H9 (cell line): ENCODE measurements at regions not wholly inside any gene's neighbourhood (a gene's known extent, or its start where the extent isn't known, plus 50 kb on each side); places are given as distances from the start of the nearest gene placed in this dataset.

Experiments
- DNase-seq: peaks from one replicate; pipeline ENCODE4 v3.0.0-alpha.2; 2017
- H2AFZ ChIP-seq: one replicate; pipeline ENCODE4 v1.6.1; 2013; ENCODE audit warnings: mild to moderate bottlenecking, low read length, control low read depth, moderate library complexity
- H2AK5ac ChIP-seq: 2 replicates; pipeline ENCODE4 v1.6.1; 2013; ENCODE audit warnings: low read length, control low read depth, mixed read lengths; ENCODE audit not compliant: insufficient read length
- H2BK120ac ChIP-seq: one replicate; pipeline ENCODE4 v1.6.1; 2013; ENCODE audit warnings: low read depth, mild to moderate bottlenecking, low read length, control low read depth, inconsistent platforms; ENCODE audit not compliant: poor library complexity, severe bottlenecking
- H2BK12ac ChIP-seq: 2 replicates; pipeline ENCODE4 v1.6.1; 2013; ENCODE audit warnings: low read length, control low read depth, mixed read lengths, low read depth; ENCODE audit not compliant: insufficient read length
- H2BK15ac ChIP-seq: 2 replicates; pipeline ENCODE4 v1.6.1; 2013; ENCODE audit warnings: low read depth, low read length, control low read depth
- H2BK20ac ChIP-seq: one replicate; pipeline ENCODE4 v1.6.1; 2013; ENCODE audit warnings: low read depth, mild to moderate bottlenecking, low read length, control low read depth, inconsistent platforms; ENCODE audit not compliant: poor library complexity, severe bottlenecking
- H2BK5ac ChIP-seq: 2 replicates; pipeline ENCODE4 v1.6.1; 2013; ENCODE audit warnings: low read length, control low read depth, mixed read lengths; ENCODE audit not compliant: insufficient read length
- H3K14ac ChIP-seq: 2 replicates; pipeline ENCODE4 v1.6.1; 2013; ENCODE audit warnings: low read length, control low read depth; ENCODE audit not compliant: insufficient read depth
- H3K18ac ChIP-seq: 2 replicates; pipeline ENCODE4 v1.6.1; 2013; ENCODE audit warnings: low read depth, mild to moderate bottlenecking, mixed read lengths, low read length, control low read depth; ENCODE audit not compliant: insufficient read length
- H3K23ac ChIP-seq: 2 replicates; pipeline ENCODE4 v1.6.1; 2013; ENCODE audit warnings: low read length, control low read depth, mixed read lengths, low read depth; ENCODE audit not compliant: insufficient read length
- H3K23me2 ChIP-seq: 2 replicates; pipeline ENCODE4 v1.6.1; 2013; ENCODE audit warnings: low read depth, mild to moderate bottlenecking, mixed read lengths, low read length, control low read depth; ENCODE audit not compliant: insufficient read length, poor library complexity, severe bottlenecking
- H3K27ac ChIP-seq: 2 replicates; pipeline ENCODE4 v1.5.1; 2013; ENCODE audit warnings: low read length, control low read depth, mixed read lengths, low read depth; ENCODE audit not compliant: insufficient read length
- H3K27me3 ChIP-seq: 2 replicates; pipeline ENCODE4 v1.6.1; 2013; ENCODE audit warnings: low read length, control low read depth, inconsistent platforms; ENCODE audit not compliant: insufficient read depth
- H3K4ac ChIP-seq: 2 replicates; pipeline ENCODE4 v1.6.1; 2013; ENCODE audit warnings: low read depth, mild to moderate bottlenecking, control low read depth, inconsistent platforms, low read length, moderate library complexity
- H3K4me1 ChIP-seq: 2 replicates; pipeline ENCODE4 v1.6.1; 2013; ENCODE audit warnings: low read length, control low read depth, inconsistent platforms; ENCODE audit not compliant: insufficient read depth
- H3K4me2 ChIP-seq: 2 replicates; pipeline ENCODE4 v1.6.1; 2013; ENCODE audit warnings: low read length, control low read depth, mixed read lengths; ENCODE audit not compliant: insufficient read length, insufficient read depth
- H3K56ac ChIP-seq: 2 replicates; pipeline ENCODE4 v1.6.1; 2013; ENCODE audit warnings: low read depth, mild to moderate bottlenecking, mixed read lengths, low read length, control low read depth; ENCODE audit not compliant: insufficient read length
- H3K79me1 ChIP-seq: 2 replicates; pipeline ENCODE4 v1.6.1; 2013; ENCODE audit warnings: low read depth, mild to moderate bottlenecking, moderate library complexity, low read length, control low read depth, inconsistent platforms; ENCODE audit not compliant: insufficient read depth, poor library complexity, severe bottlenecking
- H3K79me2 ChIP-seq: 2 replicates; pipeline ENCODE4 v1.6.1; 2013; ENCODE audit warnings: low read length, control low read depth, inconsistent platforms; ENCODE audit not compliant: insufficient read depth
- H3K9ac ChIP-seq: 2 replicates; pipeline ENCODE4 v1.6.1; 2013; ENCODE audit warnings: low read length, control low read depth, mixed read lengths; ENCODE audit not compliant: insufficient read length; ENCODE audit errors: extremely low read depth
- H3K9me3 ChIP-seq: one replicate; pipeline ENCODE4 v1.6.1; 2013; ENCODE audit warnings: low read depth, low read length, inconsistent platforms; ENCODE audit not compliant: control insufficient read depth
- H3T11ph ChIP-seq: one replicate; pipeline ENCODE4 v1.6.1; 2013; ENCODE audit warnings: mild to moderate bottlenecking, low read length, control low read depth, inconsistent platforms
- H4K20me1 ChIP-seq: one replicate; pipeline ENCODE4 v1.6.1; 2013; ENCODE audit not compliant: control insufficient read depth, insufficient read length, insufficient read depth
- H4K5ac ChIP-seq: 2 replicates; pipeline ENCODE4 v1.6.1; 2013; ENCODE audit warnings: low read depth, mild to moderate bottlenecking, mixed read lengths, low read length, control low read depth; ENCODE audit not compliant: insufficient read length
- H4K8ac ChIP-seq: replicated peaks from 2 replicates; pipeline ENCODE4 v1.6.1; 2013; ENCODE audit warnings: low read length, control low read depth, mixed read lengths, low read depth; ENCODE audit not compliant: insufficient read length
- H4K91ac ChIP-seq: 2 replicates; pipeline ENCODE4 v1.6.1; 2013; ENCODE audit warnings: low read depth, mild to moderate bottlenecking, moderate library complexity, mixed read lengths, low read length, control low read depth; ENCODE audit not compliant: insufficient read length
- H3K27ac Mint-ChIP-seq, 3 experiments: 2 replicates in 2 of 3; 3 replicates in 1 of 3; pipeline ENCODE4 v1.8.0; 2020 to 2021; ENCODE audit warnings: mixed read lengths in 3 of 3, mild to moderate bottlenecking in 1 of 3, moderate library complexity in 1 of 3
- H3K27me3 Mint-ChIP-seq: 2 replicates; pipeline ENCODE4 v1.8.0; 2021; ENCODE audit warnings: low read depth, mild to moderate bottlenecking, moderate library complexity, mixed read lengths
- H3K36me3 Mint-ChIP-seq, 3 experiments: 2 replicates in 2 of 3; 3 replicates in 1 of 3; pipeline ENCODE4 v1.8.0; 2020 to 2021; ENCODE audit warnings: low read depth in 3 of 3, mixed read lengths in 3 of 3; ENCODE audit not compliant: insufficient read depth in 1 of 3
- H3K4me1 Mint-ChIP-seq, 2 experiments: 2 replicates each; pipeline ENCODE4 v1.8.0; 2020; ENCODE audit warnings: mixed read lengths in 2 of 2
- H3K4me3 Mint-ChIP-seq, 2 experiments: 2 replicates in 1 of 2; 3 replicates in 1 of 2; pipeline ENCODE4 v1.8.0; 2020 to 2021; ENCODE audit warnings: mild to moderate bottlenecking in 2 of 2, mixed read lengths in 2 of 2, moderate library complexity in 1 of 2
- H3K9me3 Mint-ChIP-seq, 2 experiments: 2 replicates in 1 of 2; 3 replicates in 1 of 2; pipeline ENCODE4 v1.8.0; 2020; ENCODE audit warnings: mild to moderate bottlenecking in 2 of 2, mixed read lengths in 2 of 2, moderate library complexity in 1 of 2
- CTCF ChIP-seq: fragments of 200-600 bp; sonication (generic); conservative IDR thresholded peaks from 3 replicates; pipeline ENCODE4 v1.8.0; 2021; ENCODE audit warnings: antibody characterized with exemption, mild to moderate bottlenecking
- WGBS: extraction: QIAGEN DNeasy Blood & Tissue Kit; methylation state at CpG from one replicate; pipeline ENCODE4 v1.1.7; 2013; ENCODE audit warnings: missing lambda C conversion rate, low lambda C conversion rate, mixed read lengths; ENCODE audit not compliant: insufficient read length; ENCODE audit errors: extremely low coverage; 5-methylcytosine and 5-hydroxymethylcytosine counted together

DNA sequence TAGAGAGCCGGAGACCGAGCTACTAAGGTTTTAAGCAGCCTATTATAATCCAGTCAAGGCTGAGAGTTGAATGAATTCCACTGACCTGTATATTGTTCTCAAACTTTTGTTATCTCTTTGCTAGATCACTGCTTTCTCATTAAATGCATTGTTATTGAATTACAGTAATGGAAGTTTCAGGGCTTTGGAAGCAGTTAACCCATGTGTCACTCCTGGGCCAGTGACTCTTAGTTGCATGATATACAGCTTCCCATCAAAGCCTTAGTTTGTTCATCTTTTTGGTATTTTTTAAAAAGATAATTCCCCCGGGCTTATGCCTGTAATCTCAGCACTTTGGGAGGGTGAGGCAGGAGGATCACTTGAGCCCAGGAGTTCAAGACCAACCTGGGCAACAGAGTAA is 55.4 kb upstream of the KIAA1217 start:
- H4K5ac ChIP-seq = no peak overlapping the region
- no peaks in the 10 kb centered on the region for H3K79me2 ChIP-seq

More for the DNA sequence above, 55.4 kb upstream of the KIAA1217 start:
- Mint-ChIP-seq H3K36me3 (no peaks in the 10 kb centered on the region; a peak in 1 of 7 replicates), H3K27ac (no peak overlapping the region), H3K4me3 (no peak overlapping the region), H3K4me1 (peaks cover 6 to 8% of the 10 kb centered on the region in 2 experiments), H3K9me3 (no peaks in the 10 kb centered on the region; a peak in 2 of 5 replicates), H3K27me3 (no peaks in the 10 kb centered on the region)
- H4K8ac ChIP-seq = no peak overlapping the region
- H2AK5ac ChIP-seq = no peak overlapping the region
- H3K4me1 ChIP-seq = peaks cover 2% of the 10 kb centered on the region; the same call in 1 of the 2 replicates
- H3K79me1 ChIP-seq = no peaks in the 10 kb centered on the region
- no peak for DNase-seq
- no peak overlapping the region for H3K18ac ChIP-seq
- no peak overlapping the region for H2BK15ac ChIP-seq
- H4K20me1 ChIP-seq = no peaks in the 10 kb centered on the region
- H3K27ac ChIP-seq = no peak overlapping the region
- no peaks in the 10 kb centered on the region for H3K27me3 ChIP-seq
- H2BK5ac ChIP-seq = no peak overlapping the region
- no peak overlapping the region for H3K23ac ChIP-seq
- no peak overlapping the region for H2BK12ac ChIP-seq
- H3K56ac ChIP-seq = no peak overlapping the region
- H3K14ac ChIP-seq = no peak overlapping the region
- no peak overlapping the region for H2BK120ac ChIP-seq
- no peak overlapping the region for H4K91ac ChIP-seq
- H2BK20ac ChIP-seq = no peak overlapping the region
- no peaks in the 10 kb centered on the region for H3K9me3 ChIP-seq
- no peak overlapping the region for H3K4ac ChIP-seq
- no peak overlapping the region for H3T11ph ChIP-seq
- no peak overlapping the region for H3K9ac ChIP-seq
- no peak overlapping the region for H2AFZ ChIP-seq
- no peak for TF ChIP-seq CTCF
- H3K23me2 ChIP-seq = no peaks in the 10 kb centered on the region
- H3K4me2 ChIP-seq = no peak overlapping the region
- WGBS = no CpG with 5 or more reads among the region's 3 CpGs
